ENCODE measurements at regions not wholly inside any gene's neighbourhood (a gene's known extent, or its start where the extent isn't known, plus 50 kb on each side); places are given as distances from the start of the nearest gene placed in this dataset.

GRCh38 chr2:196224756-196225155 lies 53.4 kb upstream of the STK17B start:
- H3K27ac ChIP-seq (ENCODE audit: low read depth, low read length) = no peak overlapping the region
- WGBS, 3 donors = 91 to 93% (median 93%) methylated on average over 3 of the region's 3 CpGs

- 59 to 71% (median 64%) methylated on average over 1 of the region's 1 CpG for WGBS, 3 donors
- no peak overlapping the region for H3K27ac ChIP-seq (ENCODE audit: low read depth, low read length)
Measured at GRCh38 chr2:196225213-196225612, 53.8 kb upstream of the STK17B start.

GRCh38 chr2:196226058-196226706 lies 54.8 kb upstream of the STK17B start:
- H3K27ac ChIP-seq (ENCODE audit: low read depth, low read length) = no peak overlapping the region

- WGBS, 3 donors = 82 to 92% (median 87%) methylated on average over 1 of the region's 1 CpG
- H3K27ac ChIP-seq (ENCODE audit: low read depth, low read length) = no peak overlapping the region
Measured at GRCh38 chr2:196226707-196227065, 55.3 kb upstream of the STK17B start.

GRCh38 chr2:196229013-196229412 lies 57.6 kb upstream of the STK17B start:
- no peak overlapping the region for H3K27ac ChIP-seq (ENCODE audit: low read depth, low read length)
- 46 to 65% (median 53%) methylated on average over 3 of the region's 3 CpGs for WGBS, 3 donors

- WGBS, 3 donors = 81 to 93% (median 83%) methylated on average over 13 of the region's 13 CpGs
- no peak overlapping the region for H3K27ac ChIP-seq (ENCODE audit: low read depth, low read length)
Measured at GRCh38 chr2:196230061-196230854, 58.9 kb upstream of the STK17B start.

- 32 to 52% (median 51%) methylated on average over 5 of the region's 5 CpGs for WGBS, 3 donors
- H3K27ac ChIP-seq (ENCODE audit: low read depth, low read length) = no peak overlapping the region
Measured at GRCh38 chr2:196233021-196233804, 61.8 kb upstream of the STK17B start.

GRCh38 chr2:196233805-196234475 lies 62.6 kb upstream of the STK17B start:
- WGBS, 3 donors = 64 to 79% (median 74%) methylated on average over 4 of the region's 4 CpGs

GRCh38 chr2:196234672-196235071 lies 63.3 kb upstream of the STK17B start:
- H3K27ac ChIP-seq (ENCODE audit: low read depth, low read length) = no peak overlapping the region
- 65 to 90% (median 72%) methylated on average over 4 of the region's 4 CpGs for WGBS, 3 donors

More at GRCh38 chr2:196233805-196234475, 62.6 kb upstream of the STK17B start:
- H3K27ac ChIP-seq (ENCODE audit: low read depth, low read length) = no peak overlapping the region

- 72 to 73% (median 73%) methylated on average over 2 of the region's 2 CpGs for whole genome bisulfite sequencing, 3 donors
- no peak overlapping the region for H3K27ac ChIP-seq (ENCODE audit: low read depth, low read length)
Measured at GRCh38 chr2:196238836-196239380, 67.5 kb upstream of the STK17B start.

GRCh38 chr2:196239622-196240587 lies 68.5 kb upstream of the STK17B start:
- 35 to 67% (median 41%) methylated on average over 10 of the region's 10 CpGs for WGBS, 3 donors
- H3K27ac ChIP-seq (ENCODE audit: low read depth, low read length) = peak overlapping the region; percentile 40

GRCh38 chr2:196241175-196241574 lies 69.8 kb upstream of the STK17B start:
- peak overlapping the region; percentile 73 for H3K27ac ChIP-seq (ENCODE audit: low read depth, low read length)
- 84 to 90% (median 86%) methylated on average over 3 of the region's 3 CpGs for WGBS, 3 donors

- H3K27ac ChIP-seq (ENCODE audit: low read depth, low read length) = no peak overlapping the region
- WGBS, 3 donors = 50 to 74% (median 64%) methylated on average over 7 of the region's 7 CpGs
Measured at GRCh38 chr2:196242131-196242620, 70.8 kb upstream of the STK17B start.

GRCh38 chr2:196244516-196244915 lies 73.1 kb upstream of the STK17B start:
- WGBS, 3 donors = 95 to 99% (median 96%) methylated on average over 2 of the region's 2 CpGs
- H3K27ac ChIP-seq (ENCODE audit: low read depth, low read length) = no peak overlapping the region

- WGBS, 3 donors = 82 to 92% (median 84%) methylated on average over 4 of the region's 4 CpGs
- no peak overlapping the region for H3K27ac ChIP-seq (ENCODE audit: low read depth, low read length)
Measured at GRCh38 chr2:196244966-196245365, 73.6 kb upstream of the STK17B start.

- no peak overlapping the region for H3K27ac ChIP-seq (ENCODE audit: low read depth, low read length)
- 59 to 72% (median 68%) methylated on average over 4 of the region's 4 CpGs for WGBS, 3 donors
Measured at GRCh38 chr2:196245378-196246140, 74.2 kb upstream of the STK17B start.
